K562 (cell line): ENCODE measurements at regions not wholly inside any gene's neighbourhood (a gene's known extent, or its start where the extent isn't known, plus 50 kb on each side); places are given as distances from the start of the nearest gene placed in this dataset.

Experiments used
- ATAC-seq: fragments of 200-7000 bp; cut with Tn5 transposase; 3 replicates; pipeline ENCODE4 v1.9.1; 2020; ENCODE audit warnings: moderate library complexity
- BruUV-seq: library from RNA; stranded (reverse); fragments of 400-500 nt; replicated peaks from 2 replicates; lab custom pipeline; 2021; lab: Mats Ljungman, UMichigan
- CTCF ChIA-PET: fragments of 300-600 bp; formaldehyde crosslinking; extraction: SDS; loops from one replicate; lab custom pipeline; 2021; ENCODE audit warnings: low intra/inter-chr PET ratio; lab: Yijun Ruan, JAX
- POLR2A ChIA-PET: fragments of 300-600, 350-650 bp; sonication (Branson Sonifier 250); formaldehyde crosslinking; extraction: SDS; loops from one replicate; lab custom pipeline; 2021; ENCODE audit warnings: antibody characterized with exemption, inconsistent platforms; lab: Yijun Ruan, JAX
- DNase-seq, 4 experiments: peaks; one replicate each; pipeline versions ENCODE4 v3.0.0 to v3.0.0-alpha.2; 2011 to 2018; ENCODE audit warnings: low spot score in 3 of 4, mixed read lengths in 3 of 4; ENCODE audit errors: extremely low read depth in 1 of 4
- FAIRE-seq: peaks from 2 replicates; lab custom pipeline; 2011; peaks lifted over from hg19 to GRCh38; lab: Jason Lieb, UNC
- H2AFZ ChIP-seq: 2 replicates; pipeline ENCODE4 v1.6.0; 2011; ENCODE audit warnings: low read depth, low read length, control low read depth, inconsistent platforms
- H3K27ac ChIP-seq: fragments of 200-600 bp; 3 replicates; pipeline ENCODE4 v1.8.0; 2011; ENCODE audit warnings: low read depth, mild to moderate bottlenecking, control low read depth, inconsistent platforms, low read length, moderate library complexity, mixed read lengths; ENCODE audit errors: extremely low read depth
- H3K27me3 ChIP-seq, 2 experiments: fragments of 300-600 bp in 1 of 2; 2 replicates in 1 of 2; 3 replicates in 1 of 2; pipeline versions ENCODE4 v1.6.0 to v1.8.0; 2011; ENCODE audit warnings: inconsistent platforms in 2 of 2, low read length in 2 of 2, mild to moderate bottlenecking in 1 of 2, mixed read lengths in 1 of 2, moderate library complexity in 1 of 2; ENCODE audit not compliant: control insufficient read depth in 2 of 2, insufficient read depth in 2 of 2
- H3K36me3 ChIP-seq: fragments of 300-600 bp; 3 replicates; pipeline ENCODE4 v1.8.0; 2011; ENCODE audit warnings: mild to moderate bottlenecking, low read length, inconsistent platforms; ENCODE audit not compliant: control insufficient read depth, insufficient read depth
- H3K4me1 ChIP-seq, 2 experiments: fragments of 200-600 bp in 1 of 2; replicated peaks in 1 of 2; 2 replicates in 1 of 2; 3 replicates in 1 of 2; pipeline versions ENCODE4 v1.5.1 to v1.8.0; 2011; ENCODE audit warnings: inconsistent platforms in 2 of 2, low read length in 2 of 2, mild to moderate bottlenecking in 1 of 2, mixed read lengths in 1 of 2, moderate library complexity in 1 of 2; ENCODE audit not compliant: control insufficient read depth in 2 of 2, insufficient read depth in 2 of 2
- H3K4me2 ChIP-seq: 2 replicates; pipeline ENCODE4 v1.6.1; 2011; ENCODE audit warnings: low read length, control low read depth, inconsistent platforms, mixed read lengths; ENCODE audit not compliant: insufficient read depth
- H3K4me3 ChIP-seq: fragments of 200-600 bp; sonication (generic), shearing (Covaris generic); 2 replicates; pipeline ENCODE4 v1.5.1; 2016; ENCODE audit warnings: control low read depth, inconsistent platforms
- H3K79me2 ChIP-seq: fragments of 200-600 bp; 3 replicates; pipeline ENCODE4 v1.8.0; 2011; ENCODE audit warnings: low read length, inconsistent platforms; ENCODE audit not compliant: control insufficient read depth, insufficient read depth
- H3K9ac ChIP-seq, 2 experiments: 2 replicates each; pipeline versions ENCODE4 v1.6.0 to v1.6.1; 2011; ENCODE audit warnings: low read depth in 2 of 2, low read length in 2 of 2, control low read depth in 1 of 2, inconsistent platforms in 1 of 2, mild to moderate bottlenecking in 1 of 2, mixed read lengths in 1 of 2; ENCODE audit not compliant: insufficient read depth in 1 of 2
- H3K9me1 ChIP-seq: one replicate; pipeline ENCODE4 v1.6.0; 2011; ENCODE audit warnings: inconsistent platforms, mild to moderate bottlenecking, low read length, moderate library complexity; ENCODE audit not compliant: control insufficient read depth, insufficient read depth
- H3K9me3 ChIP-seq: replicated peaks from 2 replicates; pipeline ENCODE4 v1.5.1; 2011; ENCODE audit warnings: low read depth, low read length, inconsistent platforms; ENCODE audit not compliant: control insufficient read depth, insufficient read depth
- H4K20me1 ChIP-seq: replicated peaks from 2 replicates; pipeline ENCODE4 v1.6.1; 2011; ENCODE audit warnings: low read length, inconsistent platforms, mixed read lengths; ENCODE audit not compliant: control insufficient read depth, insufficient read depth
- ILK ChIP-seq: fragments of 450-650 bp; IDR thresholded peaks from 2 replicates; pipeline ENCODE4 v1.6.1; 2016; ENCODE audit warnings: missing genetic modification characterization, low read depth, mild to moderate bottlenecking, missing compliant biosample characterization, moderate library complexity, borderline replicate concordance
- NFE2 ChIP-seq: IDR thresholded peaks from 2 replicates; pipeline ENCODE4 v1.6.1; 2014; ENCODE audit warnings: antibody characterized with exemption, low read depth
- NFIX ChIP-seq: fragments of 250-450 bp; sonication (Bioruptor Pico); IDR thresholded peaks from 2 replicates; pipeline ENCODE4 v1.4.0; 2020; ENCODE audit warnings: low read depth, mild to moderate bottlenecking, moderate library complexity
- ZBTB8A ChIP-seq: fragments of 450-650 bp; IDR thresholded peaks from 2 replicates; pipeline ENCODE4 v1.6.1; 2018; ENCODE audit warnings: mild to moderate bottlenecking, moderate library complexity; ENCODE audit not compliant: partially characterized antibody
- ZNF707 ChIP-seq: fragments of 250-450 bp; sonication (Bioruptor Pico); conservative IDR thresholded peaks from 2 replicates; pipeline ENCODE4 v1.8.0; 2022; ENCODE audit warnings: inconsistent platforms, mild to moderate bottlenecking, moderate library complexity
- WGBS: fragments of 100-300 bp; shearing (Covaris generic); methylation state at CpG from one replicate; pipeline ENCODE4 v1.1.6; 2016; ENCODE audit warnings: low coverage, mixed read lengths; ENCODE audit not compliant: insufficient coverage; ENCODE audit errors: missing lambda C conversion rate; 5-methylcytosine and 5-hydroxymethylcytosine counted together
- in situ Hi-C: fragments of 300-500 bp; cut with MboI; formaldehyde crosslinking; loops from 4 replicates; pipeline ENCODE4 v1.15.0; 2018; ENCODE audit warnings: inconsistent platforms, mixed read lengths
- intact Hi-C: fragments of 100-400 bp; cut with micrococcal nuclease; formaldehyde crosslinking; loops from 2 replicates; pipeline ENCODE4 v1.14.2; 2022

GRCh38 chr13:34037636-34038540, 219.9 kb downstream of the RFC3 start:
- FAIRE-seq (no peak), ATAC-seq (no peak), DNase-seq (no peak)
- TF ChIP-seq ZNF707 (CRISPR knock-in tag), result no peak
- TF ChIP-seq NFIX (CRISPR knock-in tag), result no peak
- no peak for TF ChIP-seq ILK (tag)
- no peak for TF ChIP-seq ZBTB8A
- no peak for TF ChIP-seq NFE2
- Histone ChIP-seq H3K9ac (no peak overlapping the region), H3K4me1 (no peaks in the 10 kb centered on the region), H3K79me2 (no peaks in the 10 kb centered on the region), H3K36me3 (no peaks in the 10 kb centered on the region), H3K27me3 (no peaks in the 10 kb centered on the region), H3K9me1 (no peaks in the 10 kb centered on the region), H3K9me3 (no peaks in the 10 kb centered on the region), H3K4me2 (no peak overlapping the region), H2AFZ (no peak overlapping the region), H3K27ac (no peak overlapping the region), H3K4me3 (no peak overlapping the region), H4K20me1 (no peaks in the 10 kb centered on the region)
- in situ Hi-C loops, result no loop called here
- 0% methylated on average over 7 of the region's 7 CpGs for WGBS
- ChIA-PET POLR2A (no interaction called here), CTCF (no interaction called here)
- no TSS peak for BruUV-seq
- intact Hi-C loops, result no loop called here
